Urinary bladder (tissue), 3 donors: ENCODE measurements at regions not wholly inside any gene's neighbourhood (a gene's known extent, or its start where the extent isn't known, plus 50 kb on each side); places are given as distances from the start of the nearest gene placed in this dataset.
"Not testable (repeated sequence)": the region's sequence is repeated elsewhere in the genome, so short reads cannot be mapped to it uniquely, and the experiment has no call there.

ENCODE experiments used
- DNase-seq: peaks from one replicate; pipeline ENCODE4 v3.0.0-alpha.2; 2015; ENCODE audit errors: extremely low spot score
- H3K27ac ChIP-seq: one replicate; pipeline ENCODE4 v1.5.1; 2013; ENCODE audit warnings: low read depth, mild to moderate bottlenecking, moderate library complexity
- H3K36me3 ChIP-seq: one replicate; pipeline ENCODE4 v1.6.1; 2013; ENCODE audit warnings: mild to moderate bottlenecking, moderate library complexity; ENCODE audit not compliant: insufficient read depth
- H3K4me1 ChIP-seq: one replicate; pipeline ENCODE4 v1.6.1; 2013; ENCODE audit warnings: mild to moderate bottlenecking, moderate library complexity; ENCODE audit not compliant: insufficient read depth
- H3K4me3 ChIP-seq: one replicate; pipeline ENCODE4 v1.5.1; 2013; ENCODE audit warnings: low read depth, low read length
- WGBS: extraction: QIAGEN DNeasy Blood & Tissue Kit; methylation state at CpG from one replicate; pipeline ENCODE4 v1.1.7; 2013; 5-methylcytosine and 5-hydroxymethylcytosine counted together
- donor health status: healthy with polysubstance abuse.
- donor health status: healthy.

DNA sequence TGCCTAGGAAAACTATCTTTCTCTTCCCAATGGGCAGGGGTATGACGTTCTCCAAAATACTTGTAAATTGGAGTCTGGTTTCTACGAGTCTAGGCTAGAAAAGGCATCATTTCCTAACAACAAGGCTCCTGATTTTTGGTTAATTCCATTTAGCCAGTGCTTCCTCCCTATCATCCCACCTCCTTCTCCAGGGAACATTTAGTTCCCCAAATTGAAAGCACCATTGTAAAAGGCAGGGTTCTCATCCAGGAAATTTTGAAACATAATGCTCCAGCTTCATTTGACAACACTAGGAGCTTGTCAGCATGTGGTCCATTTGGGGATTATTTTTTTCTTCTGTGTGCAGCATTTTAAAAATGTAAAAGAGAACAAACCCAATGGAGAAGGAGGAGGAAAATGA is 256.5 kb upstream of the GRIA1 start:
- 72% methylated on average over 2 of the region's 2 CpGs for WGBS
- no peaks in the 10 kb centered on the region for H3K4me1 ChIP-seq
- H3K36me3 ChIP-seq: no peaks in the 10 kb centered on the region

DNA sequence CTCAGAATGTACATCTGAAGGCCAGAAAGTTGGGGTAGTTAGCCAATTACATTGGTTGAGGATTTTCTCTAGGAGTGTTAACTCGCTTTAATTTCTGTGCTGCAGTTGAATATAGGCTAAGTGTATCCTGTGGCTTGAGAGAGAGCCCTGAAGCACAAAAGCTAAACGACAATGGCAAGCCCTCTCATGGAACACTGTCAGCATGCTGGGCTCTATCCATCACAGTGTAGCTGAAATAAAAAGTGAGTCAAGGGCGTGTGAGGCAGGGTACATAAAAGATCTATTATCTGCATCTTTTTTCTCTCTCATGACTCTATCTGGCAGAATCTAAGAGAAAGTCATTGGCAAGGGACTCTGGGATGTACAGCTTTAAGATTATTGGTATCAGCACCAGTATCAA is 254.2 kb upstream of the GRIA1 start:
- no peaks in the 10 kb centered on the region for H3K36me3 ChIP-seq
- H3K4me3 ChIP-seq: no peak overlapping the region
- no peak for DNase-seq
- no peak overlapping the region for H3K27ac ChIP-seq
- no peaks in the 10 kb centered on the region for H3K4me1 ChIP-seq
- 74% methylated on average over 3 of the region's 3 CpGs for WGBS

More for the DNA sequence above, 256.5 kb upstream of the GRIA1 start:
- Histone ChIP-seq H3K27ac (no peak overlapping the region), H3K4me3 (no peak overlapping the region)
- DNase-seq: no peak

GRCh38 chr5:153237671-153238332 is 252.7 kb upstream of the GRIA1 start:
- Histone ChIP-seq H3K4me3 (no peak overlapping the region), H3K36me3 (no peaks in the 10 kb centered on the region), H3K27ac (no peak overlapping the region), H3K4me1 (no peaks in the 10 kb centered on the region)
- no peak for DNase-seq
- 65% methylated on average over 1 of the region's 1 CpG for WGBS

GRCh38 chr5:153257381-153257780 is 233.1 kb upstream of the GRIA1 start:
- Histone ChIP-seq H3K4me1 (no peaks in the 10 kb centered on the region), H3K36me3 (no peaks in the 10 kb centered on the region), H3K27ac (no peak overlapping the region), H3K4me3 (no peak overlapping the region)
- no peak for DNase-seq

DNA sequence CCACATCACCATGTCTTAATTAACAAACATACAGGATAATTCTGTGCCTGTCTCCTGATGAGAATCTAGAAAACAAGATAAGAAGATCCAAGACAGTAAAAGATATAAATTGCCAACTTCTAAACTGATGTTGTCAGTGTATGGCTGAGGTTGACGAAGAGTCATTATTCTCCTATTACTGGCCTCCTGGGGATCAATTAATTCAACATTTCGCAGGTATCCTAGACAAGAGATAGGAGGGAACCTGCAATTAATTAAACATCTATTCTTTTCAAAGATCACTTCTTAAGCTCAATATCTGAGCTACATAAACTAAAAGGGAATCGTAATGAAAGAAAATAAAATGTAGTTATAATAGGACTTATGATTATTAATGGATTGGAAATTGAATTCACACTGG is 232.0 kb upstream of the GRIA1 start:
- H3K4me1 ChIP-seq: no peaks in the 10 kb centered on the region
- no peaks in the 10 kb centered on the region for H3K36me3 ChIP-seq
- no peak overlapping the region for H3K4me3 ChIP-seq
- H3K27ac ChIP-seq: no peak overlapping the region
- DNase-seq: no peak
- 66% methylated on average over 3 of the region's 3 CpGs for WGBS

GRCh38 chr5:153267506-153267905 is 223.0 kb upstream of the GRIA1 start:
- no peaks in the 10 kb centered on the region for H3K4me1 ChIP-seq
- H3K4me3 ChIP-seq: no peak overlapping the region
- no peak for DNase-seq
- no peak overlapping the region for H3K27ac ChIP-seq
- no peaks in the 10 kb centered on the region for H3K36me3 ChIP-seq

DNA sequence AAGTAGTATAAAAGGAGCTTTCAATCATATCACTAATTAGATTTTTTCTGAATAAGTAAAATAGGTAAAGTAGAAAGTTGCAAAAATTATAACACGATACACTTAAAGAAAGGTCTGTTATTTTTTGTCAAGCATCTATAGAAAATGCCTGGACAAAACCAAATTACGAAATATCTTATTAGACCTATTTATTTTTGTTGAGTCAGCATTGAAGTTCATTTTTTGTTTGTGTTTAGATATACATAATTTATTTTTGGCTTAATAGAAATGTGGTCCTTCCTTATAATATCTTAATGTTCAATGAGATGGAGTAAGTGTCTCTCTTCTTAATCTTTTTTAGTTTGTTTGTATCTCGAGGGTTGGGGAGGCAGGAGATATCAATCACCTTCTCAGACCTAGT is 214.8 kb upstream of the GRIA1 start:
- DNase-seq: no peak
- no peak overlapping the region for H3K27ac ChIP-seq
- H3K36me3 ChIP-seq: no peaks in the 10 kb centered on the region
- H3K4me1 ChIP-seq: no peaks in the 10 kb centered on the region
- H3K4me3 ChIP-seq: no peak overlapping the region
- WGBS: 45% methylated on average over 3 of the region's 3 CpGs

DNA sequence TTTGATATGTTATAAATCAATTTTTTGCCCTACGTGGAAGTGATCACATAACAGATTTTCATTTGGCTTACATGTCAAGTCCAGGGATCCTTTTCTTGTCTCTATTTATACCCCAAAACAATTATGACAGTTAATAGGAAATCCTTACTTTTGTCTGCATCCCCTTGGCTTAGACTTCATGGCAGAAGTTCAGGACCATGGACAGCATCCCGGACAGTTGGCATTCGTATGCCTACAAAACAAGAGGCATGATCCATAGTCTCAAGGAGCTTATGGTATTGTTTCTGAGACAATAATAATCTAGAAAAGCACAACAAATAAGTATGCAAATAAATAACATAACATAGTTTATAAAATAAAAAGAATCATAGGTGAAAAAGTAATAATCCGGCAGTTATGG is 214.3 kb upstream of the GRIA1 start:
- H3K36me3 ChIP-seq: no peaks in the 10 kb centered on the region
- DNase-seq: no peak
- no peak overlapping the region for H3K4me3 ChIP-seq
- WGBS: 47% methylated on average over 4 of the region's 4 CpGs
- no peak overlapping the region for H3K27ac ChIP-seq
- H3K4me1 ChIP-seq: no peaks in the 10 kb centered on the region

DNA sequence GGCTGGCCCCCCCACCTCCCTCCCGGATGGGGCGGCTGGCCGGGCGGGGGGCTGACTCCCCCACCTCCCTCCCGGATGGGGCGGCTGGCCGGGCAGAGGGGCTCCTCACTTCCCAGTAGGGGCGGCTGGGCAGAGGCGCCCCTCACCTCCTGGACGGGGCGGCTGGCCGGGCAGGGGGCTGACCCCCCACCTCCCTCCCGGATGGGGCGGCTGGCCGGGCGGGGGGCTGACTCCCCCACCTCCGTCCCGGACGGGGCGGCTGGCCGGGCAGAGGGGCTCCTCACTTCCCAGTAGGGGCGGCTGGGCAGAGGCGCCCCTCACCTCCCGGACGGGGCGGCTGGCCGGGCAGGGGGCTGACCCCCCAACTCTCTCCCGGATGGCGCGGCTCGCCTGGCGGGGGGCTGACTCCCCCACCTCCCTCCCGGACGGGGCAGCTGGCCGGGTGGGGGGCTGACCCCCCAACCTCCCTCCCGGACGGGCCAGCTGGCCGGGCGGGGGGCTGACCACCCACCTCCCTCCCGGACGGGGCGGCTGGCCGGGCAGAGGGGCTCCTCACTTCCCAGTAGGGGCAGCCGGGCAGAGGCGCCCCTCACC is 194.1 kb upstream of the GRIA1 start:
- H3K4me1 ChIP-seq, H3K4me3 ChIP-seq, H3K27ac ChIP-seq, DNase-seq, H3K36me3 ChIP-seq: not testable (repeated sequence)
- WGBS: 93% methylated on average over 34 of the region's 45 CpGs

GRCh38 chr5:153299891-153300290 is 190.6 kb upstream of the GRIA1 start:
- H3K36me3 ChIP-seq: no peaks in the 10 kb centered on the region
- no peak overlapping the region for H3K4me3 ChIP-seq
- no peak overlapping the region for H3K27ac ChIP-seq
- 61% methylated on average over 4 of the region's 4 CpGs for WGBS
- no peak for DNase-seq
- H3K4me1 ChIP-seq: no peaks in the 10 kb centered on the region

DNA sequence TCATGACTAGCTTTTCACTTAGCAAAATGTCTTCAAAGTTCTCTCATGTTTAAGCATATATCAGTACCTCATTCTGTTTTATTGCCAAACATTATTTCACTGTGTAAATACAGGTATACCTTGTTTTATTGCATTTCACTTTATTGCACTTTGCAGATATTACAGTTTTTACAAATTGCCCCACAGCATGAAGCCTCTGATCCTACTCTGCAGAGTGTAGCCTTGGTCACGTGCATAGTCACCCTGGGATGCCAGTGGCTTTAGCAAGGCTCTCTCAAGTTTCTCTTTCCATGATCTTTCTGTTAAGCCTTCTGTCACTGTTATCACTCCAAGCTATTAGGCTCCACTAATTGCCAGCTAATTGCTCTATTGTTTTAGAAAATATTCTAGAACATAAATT is 182.2 kb upstream of the GRIA1 start:
- Histone ChIP-seq H3K4me3 (no peak overlapping the region), H3K27ac (no peak overlapping the region), H3K36me3 (no peaks in the 10 kb centered on the region), H3K4me1 (no peaks in the 10 kb centered on the region)
- DNase-seq: no peak
- WGBS: 38% methylated on average over 1 of the region's 1 CpG

DNA sequence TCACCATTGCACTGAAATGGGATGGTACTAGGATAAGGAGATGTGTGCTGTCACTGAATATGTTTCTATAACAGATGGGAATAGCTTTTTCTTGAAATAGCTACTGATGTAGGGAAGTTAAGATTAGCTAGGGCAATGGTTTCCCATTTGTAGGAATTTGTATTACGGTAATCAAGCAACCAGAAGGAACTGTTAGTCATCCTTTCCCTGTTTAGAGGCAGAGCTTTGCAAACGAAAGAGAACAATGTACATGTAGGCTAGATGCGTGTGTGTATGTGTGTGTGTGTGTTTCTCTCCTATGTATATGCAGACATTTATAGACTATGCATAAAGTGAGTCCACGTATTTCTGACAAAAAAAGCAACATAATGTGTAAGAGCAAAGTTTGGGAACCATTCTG is 171.9 kb upstream of the GRIA1 start:
- Histone ChIP-seq H3K4me3 (no peak overlapping the region), H3K36me3 (no peaks in the 10 kb centered on the region), H3K4me1 (no peaks in the 10 kb centered on the region), H3K27ac (no peak overlapping the region)
- 74% methylated on average over 4 of the region's 4 CpGs for WGBS
- no peak for DNase-seq

DNA sequence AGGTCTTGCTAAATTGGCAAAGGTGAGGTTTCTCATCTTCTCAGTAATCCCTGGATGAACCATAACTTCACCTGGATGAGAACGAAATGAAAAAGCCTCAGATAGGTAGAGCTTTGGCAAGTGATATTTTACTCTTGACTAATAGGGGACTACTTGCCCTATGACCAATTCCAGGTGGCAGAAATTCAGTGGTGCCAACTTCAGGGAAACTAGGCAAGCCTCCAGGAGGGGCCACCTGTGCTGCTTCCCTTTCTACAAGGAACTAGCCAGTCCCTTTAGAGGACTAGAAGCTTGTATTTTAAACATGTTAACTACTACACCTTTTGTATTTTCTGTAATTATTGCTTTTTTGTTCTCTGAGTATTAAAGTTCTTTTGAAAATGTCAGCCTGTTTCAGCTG is 169.0 kb upstream of the GRIA1 start:
- H3K4me3 ChIP-seq: no peak overlapping the region
- H3K4me1 ChIP-seq: no peaks in the 10 kb centered on the region
- DNase-seq: no peak
- WGBS: 81% methylated on average over 1 of the region's 1 CpG
- H3K27ac ChIP-seq: no peak overlapping the region
- no peaks in the 10 kb centered on the region for H3K36me3 ChIP-seq

GRCh38 chr5:153340139-153340538 is 150.3 kb upstream of the GRIA1 start:
- Histone ChIP-seq H3K36me3 (no peaks in the 10 kb centered on the region), H3K4me3 (no peak overlapping the region)
- 74% methylated on average over 3 of the region's 3 CpGs for WGBS

DNA sequence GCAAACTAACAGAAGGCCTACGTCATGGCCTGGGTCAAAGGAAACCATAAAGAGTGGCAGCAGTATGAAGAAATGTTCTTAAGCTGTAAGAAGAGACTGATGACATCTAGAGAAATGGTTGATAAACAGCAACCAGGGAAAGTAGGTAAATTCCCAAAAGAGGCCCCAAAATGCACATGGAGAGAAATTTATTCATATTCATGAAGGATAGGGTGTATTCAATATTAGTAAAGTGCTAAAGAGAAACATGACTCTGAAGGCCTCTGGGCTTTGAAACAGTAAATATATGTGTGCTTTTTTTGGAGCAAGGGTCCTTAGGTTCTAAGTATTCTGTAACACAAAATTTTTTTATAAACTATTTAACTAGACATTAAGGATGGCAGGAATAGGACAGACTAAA is 149.7 kb upstream of the GRIA1 start:
- Histone ChIP-seq H3K27ac (no peak overlapping the region), H3K36me3 (no peaks in the 10 kb centered on the region), H3K4me3 (no peak overlapping the region), H3K4me1 (no peaks in the 10 kb centered on the region)
- no peak for DNase-seq
- 82% methylated on average over 1 of the region's 1 CpG for WGBS

More at GRCh38 chr5:153340139-153340538, 150.3 kb upstream of the GRIA1 start:
- Histone ChIP-seq H3K27ac (no peak overlapping the region), H3K4me1 (no peaks in the 10 kb centered on the region)
- DNase-seq: no peak
